Heart left ventricle (tissue), 13 donors: ENCODE measurements at regions not wholly inside any gene's neighbourhood (a gene's known extent, or its start where the extent isn't known, plus 50 kb on each side); places are given as distances from the start of the nearest gene placed in this dataset.

ENCODE experiments used
- CTCF ChIP-seq, 12 donors: fragments of 200-600 bp; sonication (generic) in 4 of 12; IDR thresholded peaks; one replicate each; pipeline versions ENCODE4 v1.5.0 to v1.8.0; 2018 to 2022; ENCODE audit warnings: antibody characterized with exemption in 12 of 12, mild to moderate bottlenecking in 5 of 12
- POLR2A ChIP-seq, 2 donors: fragments of 450-650 bp; IDR thresholded peaks; one replicate each; pipeline ENCODE4 v1.6.1; 2017; ENCODE audit warnings: antibody characterized with exemption in 2 of 2, mild to moderate bottlenecking in 2 of 2, moderate library complexity in 2 of 2
- donor health status: ischemic (EF 13 %, LVEDD 7.1; RV severe dilation, severe dysfunction).
- donor health status: DM: no; HTN: yes; CAD: no.
- donor health status: DM: no; HTN: no; CAD: no.
- donor health status: ischemic (EF 25% LVEDD 6.9; RV normal size, moderate dysfunction).
- donor health status: ischemic (EF 25% LVEDD 5.7; RV mildly dilated, moderate dysfunction).
- donor health status: ischemic (EF 35%, LVEDD 5.7; RV mildly dilated, moderate dysfunction).
- donor health status: nonischemic (EF 11% LVEDD 7.7; RV severe dilation, severe dysfunction).
- donor health status: DM: yes; HTN: yes; CAD: no.
- donor health status: PGD.
- donor health status: ischemic (EF 29% LVEDD 5.4; RV normal size, mild dysfunction).
- donor health status: nonischemic (EF 23%, LVEDD 6.1; RV moderate dilation, normal function).

- TF ChIP-seq CTCF (IDR thresholded peaks at IDR 0.05) (no peak), POLR2A (IDR thresholded peaks at IDR 0.05) (no peak)
These were observed 297.4 kb upstream of the EPHA3 start for GRCh38 chr3:88809993-88810392.
